H1 (cell line): ENCODE measurements at regions not wholly inside any gene's neighbourhood (a gene's known extent, or its start where the extent isn't known, plus 50 kb on each side); places are given as distances from the start of the nearest gene placed in this dataset.

Experiments used
- ASH2L ChIP-seq: fragments of 200-600, 300-600 bp; sonication (generic); IDR thresholded peaks from one replicate; pipeline ENCODE4 v1.7.1; 2017; ENCODE audit warnings: low read length
- CBX5 ChIP-seq: fragments of 300-800, 300-1000 bp; sonication (generic); IDR thresholded peaks from 2 replicates; pipeline ENCODE4 v1.7.1; 2016; ENCODE audit warnings: antibody characterized with exemption, low read length, low read depth
- CHD7 ChIP-seq: fragments of 300-600 bp; sonication (generic); IDR thresholded peaks from 2 replicates; pipeline ENCODE4 v1.7.1; 2012; ENCODE audit warnings: low read length, moderate library complexity, mild to moderate bottlenecking, inconsistent platforms; ENCODE audit not compliant: insufficient replicate concordance
- CREB1 ChIP-seq: IDR thresholded peaks from 2 replicates; pipeline ENCODE4 v1.6.1; 2012; ENCODE audit warnings: inconsistent platforms
- CTBP2 ChIP-seq: IDR thresholded peaks from 2 replicates; pipeline ENCODE4 v1.7.0; 2011; ENCODE audit warnings: borderline replicate concordance, mild to moderate bottlenecking, moderate library complexity, mixed read lengths, low read length; ENCODE audit not compliant: insufficient read depth, insufficient read length
- GTF2F1 ChIP-seq: IDR thresholded peaks from 2 replicates; pipeline ENCODE4 v1.6.1; 2012; ENCODE audit warnings: low read depth, low read length, improper control_type of control experiment, borderline replicate concordance
- KDM5A ChIP-seq: fragments of 200-600 bp; IDR thresholded peaks from 2 replicates; pipeline ENCODE4 v1.7.1; 2012; ENCODE audit warnings: mild to moderate bottlenecking, low read length, inconsistent platforms, mixed read lengths
- POLR2A ChIP-seq, 2 experiments: IDR thresholded peaks; 1 replicate in 1 of 2; 2 replicates in 1 of 2; pipeline ENCODE4 v1.6.1; 2011; ENCODE audit warnings: low read depth in 2 of 2, low read length in 2 of 2, mild to moderate bottlenecking in 2 of 2; ENCODE audit errors: control extremely low read depth in 1 of 2
- SIRT6 ChIP-seq: IDR thresholded peaks from one replicate; pipeline ENCODE4 v1.7.1; 2012; ENCODE audit warnings: low read length, inconsistent platforms
- ZNF274 ChIP-seq: IDR thresholded peaks from 2 replicates; pipeline ENCODE4 v1.7.0; 2012; ENCODE audit warnings: low read length, borderline replicate concordance; ENCODE audit errors: extremely low read depth

- TF ChIP-seq CHD7: no peak
- no peak for TF ChIP-seq CTBP2
- no peak for TF ChIP-seq ASH2L
- no peak for TF ChIP-seq KDM5A
- no peak for TF ChIP-seq ZNF274
- no peak for TF ChIP-seq POLR2A (IDR thresholded peaks at IDR 0.05; ENCODE audit: control extremely low read depth in 1 of 2, low read depth in 2 of 2, low read length in 2 of 2)
- TF ChIP-seq GTF2F1: no peak
- TF ChIP-seq CBX5: no peak
- TF ChIP-seq SIRT6: no peak
- TF ChIP-seq CREB1: no peak
Observed at GRCh38 chr3:87435926-87436620, 159.7 kb upstream of the POU1F1 start (continued).
